ENCODE measurements at regions not wholly inside any gene's neighbourhood (a gene's known extent, or its start where the extent isn't known, plus 50 kb on each side); places are given as distances from the start of the nearest gene placed in this dataset.

DNA sequence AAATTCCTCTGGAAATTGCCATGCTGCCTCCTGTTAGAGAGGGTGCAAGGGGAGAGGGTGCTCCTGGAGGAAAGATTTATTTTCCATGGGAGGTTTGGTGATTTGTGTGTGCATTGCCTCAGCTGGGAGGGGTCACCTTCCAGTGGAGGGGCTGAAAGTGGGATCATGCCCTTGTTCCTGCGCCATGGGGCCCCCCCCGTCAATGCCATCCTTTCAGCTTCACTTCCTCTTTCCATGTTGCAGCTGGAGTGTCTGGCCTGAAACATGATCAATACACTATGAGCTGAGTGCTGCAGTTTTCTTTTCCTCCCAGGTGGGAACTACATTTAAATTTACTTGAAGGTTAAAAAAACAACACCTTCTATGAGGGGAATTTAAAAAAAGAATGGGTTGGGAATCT lies 176.8 kb downstream of the MELK start (continued):
- TF ChIP-seq, protein P1, sequence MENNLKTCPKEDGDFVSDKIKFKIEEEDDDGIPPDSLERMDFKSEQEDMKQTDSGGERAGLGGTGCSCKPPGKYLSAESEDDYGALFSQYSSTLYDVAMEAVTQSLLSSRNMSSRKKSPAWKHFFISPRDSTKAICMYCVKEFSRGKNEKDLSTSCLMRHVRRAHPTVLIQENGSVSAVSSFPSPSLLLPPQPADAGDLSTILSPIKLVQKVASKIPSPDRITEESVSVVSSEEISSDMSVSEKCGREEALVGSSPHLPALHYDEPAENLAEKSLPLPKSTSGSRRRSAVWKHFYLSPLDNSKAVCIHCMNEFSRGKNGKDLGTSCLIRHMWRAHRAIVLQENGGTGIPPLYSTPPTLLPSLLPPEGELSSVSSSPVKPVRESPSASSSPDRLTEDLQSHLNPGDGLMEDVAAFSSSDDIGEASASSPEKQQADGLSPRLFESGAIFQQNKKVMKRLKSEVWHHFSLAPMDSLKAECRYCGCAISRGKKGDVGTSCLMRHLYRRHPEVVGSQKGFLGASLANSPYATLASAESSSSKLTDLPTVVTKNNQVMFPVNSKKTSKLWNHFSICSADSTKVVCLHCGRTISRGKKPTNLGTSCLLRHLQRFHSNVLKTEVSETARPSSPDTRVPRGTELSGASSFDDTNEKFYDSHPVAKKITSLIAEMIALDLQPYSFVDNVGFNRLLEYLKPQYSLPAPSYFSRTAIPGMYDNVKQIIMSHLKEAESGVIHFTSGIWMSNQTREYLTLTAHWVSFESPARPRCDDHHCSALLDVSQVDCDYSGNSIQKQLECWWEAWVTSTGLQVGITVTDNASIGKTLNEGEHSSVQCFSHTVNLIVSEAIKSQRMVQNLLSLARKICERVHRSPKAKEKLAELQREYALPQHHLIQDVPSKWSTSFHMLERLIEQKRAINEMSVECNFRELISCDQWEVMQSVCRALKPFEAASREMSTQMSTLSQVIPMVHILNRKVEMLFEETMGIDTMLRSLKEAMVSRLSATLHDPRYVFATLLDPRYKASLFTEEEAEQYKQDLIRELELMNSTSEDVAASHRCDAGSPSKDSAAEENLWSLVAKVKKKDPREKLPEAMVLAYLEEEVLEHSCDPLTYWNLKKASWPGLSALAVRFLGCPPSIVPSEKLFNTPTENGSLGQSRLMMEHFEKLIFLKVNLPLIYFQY (CRISPR knock-in tag; IDR thresholded peaks at IDR 0.05; ENCODE audit: borderline replicate concordance): no peak
- TF ChIP-seq, protein P2, sequence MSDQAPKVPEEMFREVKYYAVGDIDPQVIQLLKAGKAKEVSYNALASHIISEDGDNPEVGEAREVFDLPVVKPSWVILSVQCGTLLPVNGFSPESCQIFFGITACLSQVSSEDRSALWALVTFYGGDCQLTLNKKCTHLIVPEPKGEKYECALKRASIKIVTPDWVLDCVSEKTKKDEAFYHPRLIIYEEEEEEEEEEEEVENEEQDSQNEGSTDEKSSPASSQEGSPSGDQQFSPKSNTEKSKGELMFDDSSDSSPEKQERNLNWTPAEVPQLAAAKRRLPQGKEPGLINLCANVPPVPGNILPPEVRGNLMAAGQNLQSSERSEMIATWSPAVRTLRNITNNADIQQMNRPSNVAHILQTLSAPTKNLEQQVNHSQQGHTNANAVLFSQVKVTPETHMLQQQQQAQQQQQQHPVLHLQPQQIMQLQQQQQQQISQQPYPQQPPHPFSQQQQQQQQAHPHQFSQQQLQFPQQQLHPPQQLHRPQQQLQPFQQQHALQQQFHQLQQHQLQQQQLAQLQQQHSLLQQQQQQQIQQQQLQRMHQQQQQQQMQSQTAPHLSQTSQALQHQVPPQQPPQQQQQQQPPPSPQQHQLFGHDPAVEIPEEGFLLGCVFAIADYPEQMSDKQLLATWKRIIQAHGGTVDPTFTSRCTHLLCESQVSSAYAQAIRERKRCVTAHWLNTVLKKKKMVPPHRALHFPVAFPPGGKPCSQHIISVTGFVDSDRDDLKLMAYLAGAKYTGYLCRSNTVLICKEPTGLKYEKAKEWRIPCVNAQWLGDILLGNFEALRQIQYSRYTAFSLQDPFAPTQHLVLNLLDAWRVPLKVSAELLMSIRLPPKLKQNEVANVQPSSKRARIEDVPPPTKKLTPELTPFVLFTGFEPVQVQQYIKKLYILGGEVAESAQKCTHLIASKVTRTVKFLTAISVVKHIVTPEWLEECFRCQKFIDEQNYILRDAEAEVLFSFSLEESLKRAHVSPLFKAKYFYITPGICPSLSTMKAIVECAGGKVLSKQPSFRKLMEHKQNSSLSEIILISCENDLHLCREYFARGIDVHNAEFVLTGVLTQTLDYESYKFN (CRISPR knock-in tag; conservative IDR thresholded peaks at IDR 0.05): no peak
- no peak for TF ChIP-seq SNAPC2 (CRISPR knock-in tag; IDR thresholded peaks at IDR 0.05)

DNA sequence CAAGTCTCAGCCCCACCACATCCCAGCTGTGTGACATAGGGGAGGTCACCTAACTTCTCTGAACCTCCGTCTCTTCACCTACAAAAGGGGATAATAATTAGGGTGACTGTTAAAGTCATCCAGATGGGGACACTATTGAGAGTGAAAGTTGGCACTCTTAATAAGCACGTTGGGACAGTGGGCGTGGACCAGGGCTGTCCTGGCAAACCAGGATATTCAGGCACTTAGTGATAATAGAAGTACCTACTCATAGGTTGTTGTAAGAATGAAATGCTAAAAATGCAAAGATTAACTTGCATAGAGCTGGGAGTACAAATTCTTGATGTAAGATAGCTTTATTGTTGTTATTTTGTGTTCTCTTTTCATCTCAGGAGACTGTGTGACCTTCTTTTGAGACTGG lies 177.9 kb downstream of the MELK start:
- Histone ChIP-seq H3K4me3 (replicated peaks in 1 of 3; ENCODE audit: insufficient read depth in 1 of 3, low read depth in 2 of 3, low read length in 3 of 3) (no peak overlapping the region), H3K27me3 (ENCODE audit: control insufficient read depth in 1 of 2, insufficient read depth in 2 of 2, low read length in 2 of 2) (peaks cover 0 to 19% of the 10 kb centered on the region in 2 experiments; a peak in 3 of 5 replicates), H3K4me1 (ENCODE audit: insufficient read depth, low read length) (no peaks in the 10 kb centered on the region), H3K36me3 (replicated peaks in 1 of 2; ENCODE audit: control insufficient read depth in 1 of 2, insufficient read depth in 2 of 2, low read length in 2 of 2) (no peaks in the 10 kb centered on the region), H3K9ac (ENCODE audit: insufficient read depth, low read depth, low read length) (no peak overlapping the region), H3K4me2 (ENCODE audit: low read depth, low read length) (no peak overlapping the region), H3K9me3 (ENCODE audit: low read length) (no peaks in the 10 kb centered on the region), H4K20me1 (ENCODE audit: insufficient read depth, low read length) (no peaks in the 10 kb centered on the region), H2AFZ (ENCODE audit: low read length) (no peak overlapping the region), H3K27ac (ENCODE audit: extremely low read length, insufficient read depth, low read length) (no peak overlapping the region), H3K79me2 (ENCODE audit: insufficient read depth, low read length) (no peaks in the 10 kb centered on the region)
- in situ Hi-C loops (cut with HindIII; ENCODE audit: extremely low pct_ligation_motif_present, low pct_unique_long_range_greater_than_20kb): no loop called here
- FAIRE-seq (no peak), DNase-seq (ENCODE audit: low spot score) (no peak), ATAC-seq (no peak)
- intact Hi-C loops (cut with micrococcal nuclease; ENCODE audit: unreplicated experiment): no loop called here
- POLR2A ChIA-PET: no interaction called here
- 11% methylated on average over 3 of the region's 3 CpGs for WGBS (ENCODE audit: low lambda C conversion rate)
- no TSS peak for BruUV-seq (replicated peaks)
- CTCF ChIA-PET (ENCODE audit: low intra/inter-chr PET ratio, low total read pairs): no interaction called here
- TF ChIP-seq SMAD3 (CRISPR knock-in tag; IDR thresholded peaks at IDR 0.05) (no peak), MAZ (IDR thresholded peaks at IDR 0.05; ENCODE audit: borderline replicate concordance, low read depth, low read length) (no peak), MAZ (CRISPR knock-in tag; IDR thresholded peaks at IDR 0.05; ENCODE audit: low read depth) (no peak), DZIP1 (CRISPR knock-in tag; IDR thresholded peaks at IDR 0.05) (no peak), ZNF878 (CRISPR knock-in tag; IDR thresholded peaks at IDR 0.05) (no peak), ZC3H13 (CRISPR knock-in tag; IDR thresholded peaks at IDR 0.05) (no peak), ZNF496 (CRISPR knock-in tag; IDR thresholded peaks at IDR 0.05; ENCODE audit: insufficient replicate concordance) (no peak), EP300 (IDR thresholded peaks at IDR 0.05; ENCODE audit: low read depth in 2 of 2, low read length in 2 of 2) (no peak), EP300 (CRISPR knock-in tag; IDR thresholded peaks at IDR 0.05; ENCODE audit: borderline replicate concordance) (no peak)
